PC-3 (cell line): ENCODE measurements at regions not wholly inside any gene's neighbourhood (a gene's known extent, or its start where the extent isn't known, plus 50 kb on each side); places are given as distances from the start of the nearest gene placed in this dataset.
A peak's percentile ranks its signal among the peaks of the same experiment; 100 is the strongest.

Source experiments
- EZH2 ChIP-seq: fragments of 300-600 bp; sonication (generic); IDR thresholded peaks from one replicate; pipeline ENCODE4 v1.6.1; 2017; ENCODE audit warnings: antibody characterized with exemption, mild to moderate bottlenecking, low read length; ENCODE audit not compliant: unreplicated experiment
- EZH2phosphoT487 ChIP-seq: fragments of 300-600 bp; sonication (generic); IDR thresholded peaks from 2 replicates; pipeline ENCODE4 v1.6.1; 2018; ENCODE audit warnings: mild to moderate bottlenecking, antibody characterized with exemption, low read length, borderline replicate concordance
- TF ChIP-seq, protein P1 (sequence below): fragments of 300-600 bp; sonication (generic); conservative IDR thresholded peaks from 2 replicates; pipeline ENCODE4 v1.5.1; 2017; ENCODE audit warnings: antibody characterized with exemption, low read depth, mild to moderate bottlenecking, low read length

DNA sequence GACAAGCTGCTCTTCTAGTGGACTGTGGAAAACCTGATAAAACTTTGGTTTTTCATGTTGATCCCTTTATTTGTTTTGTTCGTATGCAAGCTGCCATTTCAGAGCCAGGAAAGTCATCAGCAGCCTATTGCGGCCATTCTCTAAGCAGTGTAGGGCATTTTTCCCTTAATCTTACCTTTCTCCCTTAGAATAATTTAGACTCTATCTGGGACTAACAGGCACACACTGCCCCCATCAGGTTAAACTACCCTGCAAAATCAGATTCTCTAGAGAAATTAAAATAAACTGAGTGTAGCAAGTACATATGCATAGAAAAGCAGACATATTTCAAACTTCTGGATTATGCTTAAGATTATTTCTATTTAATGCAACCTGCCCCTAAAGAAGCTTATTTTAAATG, 347.5 kb downstream of the METTL4 start:
- TF ChIP-seq, protein P1, sequence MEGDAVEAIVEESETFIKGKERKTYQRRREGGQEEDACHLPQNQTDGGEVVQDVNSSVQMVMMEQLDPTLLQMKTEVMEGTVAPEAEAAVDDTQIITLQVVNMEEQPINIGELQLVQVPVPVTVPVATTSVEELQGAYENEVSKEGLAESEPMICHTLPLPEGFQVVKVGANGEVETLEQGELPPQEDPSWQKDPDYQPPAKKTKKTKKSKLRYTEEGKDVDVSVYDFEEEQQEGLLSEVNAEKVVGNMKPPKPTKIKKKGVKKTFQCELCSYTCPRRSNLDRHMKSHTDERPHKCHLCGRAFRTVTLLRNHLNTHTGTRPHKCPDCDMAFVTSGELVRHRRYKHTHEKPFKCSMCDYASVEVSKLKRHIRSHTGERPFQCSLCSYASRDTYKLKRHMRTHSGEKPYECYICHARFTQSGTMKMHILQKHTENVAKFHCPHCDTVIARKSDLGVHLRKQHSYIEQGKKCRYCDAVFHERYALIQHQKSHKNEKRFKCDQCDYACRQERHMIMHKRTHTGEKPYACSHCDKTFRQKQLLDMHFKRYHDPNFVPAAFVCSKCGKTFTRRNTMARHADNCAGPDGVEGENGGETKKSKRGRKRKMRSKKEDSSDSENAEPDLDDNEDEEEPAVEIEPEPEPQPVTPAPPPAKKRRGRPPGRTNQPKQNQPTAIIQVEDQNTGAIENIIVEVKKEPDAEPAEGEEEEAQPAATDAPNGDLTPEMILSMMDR, result peak; percentile 83
- TF ChIP-seq EZH2phosphoT487 (no peak), EZH2 (no peak)
